HEK293 (cell line): ENCODE measurements at regions not wholly inside any gene's neighbourhood (a gene's known extent, or its start where the extent isn't known, plus 50 kb on each side); places are given as distances from the start of the nearest gene placed in this dataset.

Experiments
- CTCF ChIP-seq: fragments of 450-650 bp; formaldehyde crosslinking; IDR thresholded peaks from 2 replicates; pipeline ENCODE4 v1.5.1; 2016; ENCODE audit warnings: missing biosample characterization, missing genetic modification characterization
- INSM2 ChIP-seq: fragments of 450-650 bp; formaldehyde crosslinking; IDR thresholded peaks from 2 replicates; pipeline ENCODE4 v1.5.1; 2016; ENCODE audit warnings: missing biosample characterization, missing genetic modification characterization
- KLF7 ChIP-seq: fragments of 450-650 bp; formaldehyde crosslinking; IDR thresholded peaks from 2 replicates; pipeline ENCODE4 v1.5.1; 2016; ENCODE audit warnings: missing biosample characterization, missing genetic modification characterization, borderline replicate concordance
- TCF7L2 ChIP-seq: IDR thresholded peaks from 2 replicates; pipeline ENCODE4 v1.6.1; 2011; ENCODE audit warnings: low read depth, mild to moderate bottlenecking, inconsistent platforms, low read length, moderate library complexity, borderline replicate concordance
- ZBTB21 ChIP-seq: fragments of 450-650 bp; formaldehyde crosslinking; IDR thresholded peaks from 2 replicates; pipeline ENCODE4 v1.5.1; 2017; ENCODE audit warnings: missing biosample characterization, missing genetic modification characterization
- ZNF121 ChIP-seq: fragments of 450-650 bp; formaldehyde crosslinking; IDR thresholded peaks from 2 replicates; pipeline ENCODE4 v1.5.1; 2016; ENCODE audit warnings: missing biosample characterization, missing genetic modification characterization
- ZNF561 ChIP-seq: fragments of 450-650 bp; IDR thresholded peaks from 2 replicates; pipeline ENCODE4 v1.5.1; 2018; ENCODE audit warnings: missing biosample characterization, missing genetic modification characterization, borderline replicate concordance
- ZNF629 ChIP-seq: fragments of 450-650 bp; formaldehyde crosslinking; IDR thresholded peaks from 2 replicates; pipeline ENCODE4 v1.5.1; 2017; ENCODE audit warnings: missing biosample characterization, missing genetic modification characterization
- ZSCAN23 ChIP-seq: fragments of 450-650 bp; formaldehyde crosslinking; IDR thresholded peaks from 2 replicates; pipeline ENCODE4 v1.5.1; 2016; ENCODE audit warnings: missing biosample characterization, missing genetic modification characterization
- TF ChIP-seq, protein P1 (sequence below): fragments of 450-650 bp; formaldehyde crosslinking; IDR thresholded peaks from 2 replicates; pipeline ENCODE4 v1.5.1; 2016; ENCODE audit warnings: missing biosample characterization, missing genetic modification characterization
- TF ChIP-seq, protein P2 (sequence below): fragments of 450-650 bp; formaldehyde crosslinking; IDR thresholded peaks from 2 replicates; pipeline ENCODE4 v1.5.1; 2016; ENCODE audit warnings: missing biosample characterization, missing genetic modification characterization
- TF ChIP-seq, protein P3 (sequence below): fragments of 450-650 bp; formaldehyde crosslinking; IDR thresholded peaks from 2 replicates; pipeline ENCODE4 v1.5.1; 2017; ENCODE audit warnings: missing biosample characterization, missing genetic modification characterization

DNA sequence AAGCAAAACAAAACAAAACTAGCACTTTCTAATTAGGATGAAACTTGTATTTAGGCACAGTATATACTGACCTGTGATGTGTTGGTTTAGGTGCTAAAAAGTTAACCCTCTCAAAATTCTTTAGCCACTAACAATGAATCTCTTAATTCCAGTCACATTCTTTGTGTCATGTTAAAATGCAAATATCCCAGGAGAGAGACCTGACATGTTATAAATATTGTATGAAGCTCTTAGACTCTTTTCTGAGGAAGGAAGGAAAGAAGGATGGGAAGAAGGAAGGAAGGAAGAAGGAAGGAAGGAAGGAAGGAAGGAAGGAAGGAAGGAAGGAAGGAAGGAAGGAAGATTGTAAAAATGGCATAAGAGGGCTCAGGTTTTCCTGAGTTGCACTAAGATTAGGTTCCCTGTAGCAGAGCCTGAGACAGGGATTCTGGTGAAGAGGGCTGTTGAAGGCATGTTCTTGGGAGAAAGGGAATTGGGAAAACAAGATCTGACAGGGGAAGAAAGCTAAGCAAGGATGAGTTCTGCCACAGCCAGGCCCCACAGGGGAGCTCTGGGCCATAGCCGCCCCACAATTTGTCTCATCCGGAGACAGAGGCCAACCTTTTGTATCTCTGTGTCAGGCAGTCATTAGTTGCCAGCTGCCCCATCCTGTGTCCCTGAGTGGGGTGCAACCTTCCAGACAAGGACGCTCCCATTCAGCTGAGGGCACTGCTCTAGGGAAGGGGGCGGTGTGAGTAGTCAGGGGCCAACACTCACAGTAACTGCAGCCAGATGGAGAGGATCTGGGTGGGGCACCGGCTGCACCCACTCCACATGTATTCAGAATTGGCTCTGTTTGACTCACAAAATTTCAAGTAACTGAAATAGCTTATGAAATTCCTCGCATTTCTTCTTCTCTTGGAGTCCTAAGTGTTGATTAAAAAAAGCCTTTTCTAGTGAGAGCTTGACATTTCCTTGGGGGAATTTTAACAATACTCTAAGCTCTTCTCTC lies 189.3 kb upstream of the ARG1 start:
- TF ChIP-seq ZNF121 (tag by site-specific recombination) = no peak
- TF ChIP-seq ZBTB21 = no peak
- TF ChIP-seq, protein P1, sequence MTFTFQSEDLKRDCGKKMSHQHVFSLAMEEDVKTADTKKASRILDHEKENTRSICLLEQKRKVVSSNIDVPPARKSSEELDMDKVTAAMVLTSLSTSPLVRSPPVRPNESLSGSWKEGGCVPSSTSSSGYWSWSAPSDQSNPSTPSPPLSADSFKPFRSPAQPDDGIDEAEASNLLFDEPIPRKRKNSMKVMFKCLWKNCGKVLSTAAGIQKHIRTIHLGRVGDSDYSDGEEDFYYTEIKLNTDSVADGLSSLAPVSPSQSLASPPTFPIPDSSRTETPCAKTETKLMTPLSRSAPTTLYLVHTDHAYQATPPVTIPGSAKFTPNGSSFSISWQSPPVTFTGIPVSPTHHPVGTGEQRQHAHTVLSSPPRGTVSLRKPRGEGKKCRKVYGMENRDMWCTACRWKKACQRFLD = no peak
- no peak for TF ChIP-seq ZNF629 (tag by site-specific recombination)
- no peak for TF ChIP-seq ZNF561 (tag by site-specific recombination)
- no peak for TF ChIP-seq CTCF
- no peak for TF ChIP-seq KLF7
- no peak for TF ChIP-seq ZSCAN23
- TF ChIP-seq, protein P2, sequence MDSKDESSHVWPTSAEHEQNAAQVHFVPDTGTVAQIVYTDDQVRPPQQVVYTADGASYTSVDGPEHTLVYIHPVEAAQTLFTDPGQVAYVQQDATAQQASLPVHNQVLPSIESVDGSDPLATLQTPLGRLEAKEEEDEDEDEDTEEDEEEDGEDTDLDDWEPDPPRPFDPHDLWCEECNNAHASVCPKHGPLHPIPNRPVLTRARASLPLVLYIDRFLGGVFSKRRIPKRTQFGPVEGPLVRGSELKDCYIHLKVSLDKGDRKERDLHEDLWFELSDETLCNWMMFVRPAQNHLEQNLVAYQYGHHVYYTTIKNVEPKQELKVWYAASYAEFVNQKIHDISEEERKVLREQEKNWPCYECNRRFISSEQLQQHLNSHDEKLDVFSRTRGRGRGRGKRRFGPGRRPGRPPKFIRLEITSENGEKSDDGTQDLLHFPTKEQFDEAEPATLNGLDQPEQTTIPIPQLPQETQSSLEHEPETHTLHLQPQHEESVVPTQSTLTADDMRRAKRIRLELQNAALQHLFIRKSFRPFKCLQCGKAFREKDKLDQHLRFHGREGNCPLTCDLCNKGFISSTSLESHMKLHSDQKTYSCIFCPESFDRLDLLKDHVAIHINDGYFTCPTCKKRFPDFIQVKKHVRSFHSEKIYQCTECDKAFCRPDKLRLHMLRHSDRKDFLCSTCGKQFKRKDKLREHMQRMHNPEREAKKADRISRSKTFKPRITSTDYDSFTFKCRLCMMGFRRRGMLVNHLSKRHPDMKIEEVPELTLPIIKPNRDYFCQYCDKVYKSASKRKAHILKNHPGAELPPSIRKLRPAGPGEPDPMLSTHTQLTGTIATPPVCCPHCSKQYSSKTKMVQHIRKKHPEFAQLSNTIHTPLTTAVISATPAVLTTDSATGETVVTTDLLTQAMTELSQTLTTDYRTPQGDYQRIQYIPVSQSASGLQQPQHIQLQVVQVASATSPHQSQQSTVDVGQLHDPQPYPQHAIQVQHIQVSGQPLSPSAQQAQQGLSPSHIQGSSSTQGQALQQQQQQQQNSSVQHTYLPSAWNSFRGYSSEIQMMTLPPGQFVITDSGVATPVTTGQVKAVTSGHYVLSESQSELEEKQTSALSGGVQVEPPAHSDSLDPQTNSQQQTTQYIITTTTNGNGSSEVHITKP (tag by site-specific recombination) = no peak
- no peak for TF ChIP-seq TCF7L2
- TF ChIP-seq INSM2 (tag by site-specific recombination) = no peak
- TF ChIP-seq, protein P3, sequence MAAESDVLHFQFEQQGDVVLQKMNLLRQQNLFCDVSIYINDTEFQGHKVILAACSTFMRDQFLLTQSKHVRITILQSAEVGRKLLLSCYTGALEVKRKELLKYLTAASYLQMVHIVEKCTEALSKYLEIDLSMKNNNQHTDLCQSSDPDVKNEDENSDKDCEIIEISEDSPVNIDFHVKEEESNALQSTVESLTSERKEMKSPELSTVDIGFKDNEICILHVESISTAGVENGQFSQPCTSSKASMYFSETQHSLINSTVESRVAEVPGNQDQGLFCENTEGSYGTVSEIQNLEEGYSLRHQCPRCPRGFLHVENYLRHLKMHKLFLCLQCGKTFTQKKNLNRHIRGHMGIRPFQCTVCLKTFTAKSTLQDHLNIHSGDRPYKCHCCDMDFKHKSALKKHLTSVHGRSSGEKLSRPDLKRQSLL = no peak
